Retinal pigment epithelial cell (primary cell): ENCODE measurements at regions not wholly inside any gene's neighbourhood (a gene's known extent, or its start where the extent isn't known, plus 50 kb on each side); places are given as distances from the start of the nearest gene placed in this dataset.

Experiments used
- DNase-seq: peaks from one replicate; pipeline ENCODE4 v3.0.0-alpha.2; 2010; ENCODE audit warnings: low read depth
- H3K4me3 ChIP-seq: 2 replicates; pipeline ENCODE4 v1.5.1; 2011; ENCODE audit warnings: mild to moderate bottlenecking, low read length, control low read depth, moderate library complexity
- TF ChIP-seq, protein P1 (sequence below): conservative IDR thresholded peaks from 2 replicates; pipeline ENCODE4 v1.5.1; 2011; ENCODE audit warnings: low read depth, low read length, control low read depth, inconsistent platforms

DNA sequence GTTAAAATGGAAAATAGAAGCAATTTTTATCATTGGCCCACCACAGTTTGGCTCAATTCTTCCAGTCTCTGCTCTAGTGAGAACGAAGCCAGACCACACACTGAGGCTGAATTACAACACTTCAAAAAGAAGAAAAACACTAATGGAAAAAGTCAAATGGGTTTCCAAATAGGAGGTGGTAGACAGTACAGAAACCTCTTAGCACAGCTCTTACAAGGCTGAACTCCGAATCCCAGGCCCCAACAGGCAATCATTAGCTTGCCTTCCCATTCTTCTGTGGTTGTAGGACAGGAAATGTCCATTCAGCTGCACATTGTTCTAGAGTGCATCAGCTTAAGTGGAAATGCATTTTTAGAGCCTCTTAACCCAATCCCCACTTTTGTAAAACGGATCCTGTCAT lies 115.1 kb upstream of the MEOX2 start:
- TF ChIP-seq, protein P1, sequence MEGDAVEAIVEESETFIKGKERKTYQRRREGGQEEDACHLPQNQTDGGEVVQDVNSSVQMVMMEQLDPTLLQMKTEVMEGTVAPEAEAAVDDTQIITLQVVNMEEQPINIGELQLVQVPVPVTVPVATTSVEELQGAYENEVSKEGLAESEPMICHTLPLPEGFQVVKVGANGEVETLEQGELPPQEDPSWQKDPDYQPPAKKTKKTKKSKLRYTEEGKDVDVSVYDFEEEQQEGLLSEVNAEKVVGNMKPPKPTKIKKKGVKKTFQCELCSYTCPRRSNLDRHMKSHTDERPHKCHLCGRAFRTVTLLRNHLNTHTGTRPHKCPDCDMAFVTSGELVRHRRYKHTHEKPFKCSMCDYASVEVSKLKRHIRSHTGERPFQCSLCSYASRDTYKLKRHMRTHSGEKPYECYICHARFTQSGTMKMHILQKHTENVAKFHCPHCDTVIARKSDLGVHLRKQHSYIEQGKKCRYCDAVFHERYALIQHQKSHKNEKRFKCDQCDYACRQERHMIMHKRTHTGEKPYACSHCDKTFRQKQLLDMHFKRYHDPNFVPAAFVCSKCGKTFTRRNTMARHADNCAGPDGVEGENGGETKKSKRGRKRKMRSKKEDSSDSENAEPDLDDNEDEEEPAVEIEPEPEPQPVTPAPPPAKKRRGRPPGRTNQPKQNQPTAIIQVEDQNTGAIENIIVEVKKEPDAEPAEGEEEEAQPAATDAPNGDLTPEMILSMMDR: no peak
- H3K4me3 ChIP-seq: no peak overlapping the region
- no peak for DNase-seq

DNA sequence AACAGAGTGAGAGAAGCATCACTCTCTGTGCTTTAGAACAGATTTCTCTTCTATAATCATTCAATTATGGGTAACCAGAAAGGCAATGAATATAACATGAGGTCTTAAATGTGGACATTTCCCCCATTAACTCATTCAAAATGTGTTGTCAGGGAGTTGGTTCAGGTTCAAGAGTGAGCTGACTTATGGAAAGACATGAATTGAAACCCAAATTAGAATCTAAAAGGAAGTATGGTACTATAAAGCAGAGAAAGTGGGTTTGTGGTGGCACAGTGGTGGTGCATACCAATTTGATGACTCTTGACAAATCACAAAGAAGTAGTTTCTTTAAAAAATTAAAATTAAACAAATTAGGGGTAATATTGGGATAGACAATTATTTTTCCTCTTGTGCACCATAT lies 114.6 kb upstream of the MEOX2 start:
- no peak for DNase-seq
- H3K4me3 ChIP-seq: no peak overlapping the region
- TF ChIP-seq, protein P1: no peak

DNA sequence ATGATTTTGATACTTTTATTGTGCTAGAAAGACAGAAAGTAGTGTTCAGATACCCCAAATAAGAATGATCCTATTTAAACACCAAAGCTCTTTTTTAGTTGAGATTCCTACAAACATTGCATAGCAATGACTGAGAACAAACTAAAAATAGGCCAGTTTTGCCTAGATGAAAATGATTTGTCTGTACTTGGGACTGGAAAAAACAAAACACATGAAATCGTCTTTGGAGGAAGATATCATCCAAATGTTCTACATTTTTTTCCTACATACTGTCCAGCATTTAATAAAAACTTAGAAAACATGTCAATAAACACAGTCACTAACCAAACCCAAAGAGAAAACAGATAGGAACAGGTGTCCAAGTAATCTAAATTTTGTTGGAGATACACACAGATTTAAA lies 111.6 kb upstream of the MEOX2 start:
- H3K4me3 ChIP-seq: no peak overlapping the region
- no peak for DNase-seq
- TF ChIP-seq, protein P1: no peak

DNA sequence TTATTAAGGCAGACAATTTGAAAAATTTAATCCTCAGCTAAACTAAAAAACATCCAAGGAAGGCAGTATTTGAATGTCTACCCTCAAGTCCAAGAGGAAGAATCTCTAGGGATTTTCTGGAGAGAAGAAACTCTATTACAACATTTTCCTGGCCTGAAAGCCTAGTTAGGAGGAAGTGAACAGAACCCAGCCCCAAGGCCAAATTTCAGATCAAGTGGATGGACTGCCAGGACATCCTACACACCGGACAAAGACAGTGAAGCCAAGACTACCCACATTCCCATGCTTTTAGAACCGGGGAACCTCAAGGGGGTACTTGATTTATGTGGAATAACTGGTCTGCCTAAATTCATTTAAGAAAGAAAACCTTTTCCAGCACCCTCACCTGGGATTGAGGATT lies 108.9 kb upstream of the MEOX2 start:
- no peak for DNase-seq
- TF ChIP-seq, protein P1: no peak
- H3K4me3 ChIP-seq: no peak overlapping the region

DNA sequence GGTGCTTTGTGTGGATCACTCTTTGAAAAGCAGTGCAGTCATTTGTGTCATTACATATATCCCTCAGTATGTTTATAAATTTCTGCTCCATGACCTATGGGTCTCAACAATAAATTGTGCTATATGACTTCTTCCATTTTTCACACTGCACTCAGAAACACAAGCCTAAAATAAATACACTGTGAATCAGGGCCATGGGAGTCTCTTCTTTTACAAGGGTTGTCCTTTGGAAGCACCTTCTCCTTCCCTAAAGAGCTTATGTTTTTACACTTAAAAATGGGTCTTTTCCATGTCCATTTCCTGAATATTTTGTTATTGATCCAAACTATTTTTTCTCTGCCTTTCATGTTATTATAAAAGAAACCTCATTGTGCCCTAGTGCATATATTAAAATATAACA lies 108.3 kb upstream of the MEOX2 start:
- no peak for DNase-seq
- TF ChIP-seq, protein P1: no peak
- H3K4me3 ChIP-seq: no peak overlapping the region

DNA sequence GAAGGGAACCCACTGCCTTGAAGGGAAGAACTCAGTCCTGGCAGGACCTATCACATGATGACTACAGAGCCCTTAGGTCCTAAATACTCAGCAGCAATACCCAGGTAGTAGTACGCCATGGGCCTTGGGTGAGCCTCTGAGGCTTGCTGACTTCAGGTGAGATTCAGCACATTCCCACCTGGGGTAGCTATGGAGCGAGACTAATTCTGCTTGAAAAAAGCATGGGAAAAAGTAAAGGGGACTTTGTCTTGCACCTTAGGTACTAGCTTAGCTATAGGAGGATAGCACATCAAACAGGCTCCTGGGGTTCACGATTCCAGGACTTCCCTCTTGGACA lies 98.2 kb upstream of the MEOX2 start:
- TF ChIP-seq, protein P1: no peak
- DNase-seq: no peak
- H3K4me3 ChIP-seq: no peak overlapping the region

DNA sequence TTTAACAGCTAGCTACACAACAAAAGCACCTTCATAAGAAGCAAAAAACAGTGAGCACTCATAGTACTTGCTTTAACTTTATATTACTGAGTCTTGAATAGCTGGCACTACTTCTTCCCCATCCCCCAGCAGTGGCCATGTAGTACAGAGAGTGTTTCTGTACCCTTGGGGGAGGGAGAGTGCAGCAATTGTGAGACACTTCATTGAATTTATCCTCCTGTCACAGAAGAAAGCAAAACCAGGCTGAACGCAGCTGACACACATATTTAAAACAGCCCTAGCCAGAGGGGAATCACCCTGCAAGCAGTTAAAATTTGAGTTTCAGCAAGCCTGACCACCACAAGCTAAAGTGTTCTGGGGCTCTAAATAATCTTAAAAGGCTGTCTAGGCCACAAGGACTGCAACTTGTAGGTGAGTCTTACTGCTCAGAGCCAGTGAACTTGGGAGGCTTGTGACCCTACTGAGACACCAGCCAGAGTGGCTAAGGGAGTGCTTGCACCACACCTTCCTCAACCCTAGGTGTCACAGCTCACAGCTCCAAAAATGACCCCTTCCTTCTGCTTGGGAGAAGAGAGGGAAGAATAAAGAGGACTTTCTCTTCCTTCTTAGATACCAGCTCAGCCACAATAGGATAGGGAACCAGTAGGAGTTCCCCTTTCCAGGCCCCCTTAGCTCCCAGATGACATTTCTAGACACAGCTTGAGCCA lies 97.7 kb upstream of the MEOX2 start:
- DNase-seq: no peak
- no peak overlapping the region for H3K4me3 ChIP-seq
- TF ChIP-seq, protein P1: no peak
